ENCODE measurements at regions not wholly inside any gene's neighbourhood (a gene's known extent, or its start where the extent isn't known, plus 50 kb on each side); places are given as distances from the start of the nearest gene placed in this dataset.

GRCh38 chr5:83831834-83832233, 111.2 kb upstream of the HAPLN1 start:
- no peak for TF ChIP-seq MAX (IDR thresholded peaks at IDR 0.05; ENCODE audit: low read depth, low read length)
- TF ChIP-seq CTCF (IDR thresholded peaks at IDR 0.05; ENCODE audit: low read depth, low read length): no peak
- no peak for TF ChIP-seq POLR2A (IDR thresholded peaks at IDR 0.05; ENCODE audit: extremely low read depth, insufficient read length)
- TF ChIP-seq MYC (IDR thresholded peaks at IDR 0.05; ENCODE audit: low read depth, low read length): no peak

Measured in NB4 (cell line).